Naive thymus-derived CD8-positive, alpha-beta T cell (primary cell): ENCODE measurements at regions not wholly inside any gene's neighbourhood (a gene's known extent, or its start where the extent isn't known, plus 50 kb on each side); places are given as distances from the start of the nearest gene placed in this dataset.

Experiments
- ATAC-seq, 2 donors: fragments of 150-1000 bp; cut with Tn5 transposase in 1 of 2; sonication (Bioruptor Pico), chemical (Tn5 transposase) in 1 of 2; 1 replicate in 1 of 2; 2 replicates in 1 of 2; pipeline ENCODE4 v1.10.0; 2021; ENCODE audit warnings: mild to moderate bottlenecking in 2 of 2, moderate library complexity in 2 of 2
- POLR2A ChIA-PET: fragments of 350-600 bp; sonication (Branson Sonifier 250); formaldehyde crosslinking; loops from one replicate; lab custom pipeline; 2021; ENCODE audit warnings: antibody characterized with exemption; lab: Charles Lee
- DNase-seq, 10 donors: peaks; one replicate each; pipeline versions ENCODE4 v3.0.0 to v3.0.0-alpha.2; 2020 to 2022
- H3K27ac Mint-ChIP-seq, 10 donors: one replicate each; pipeline ENCODE4 v1.8.0; 2020 to 2022; ENCODE audit warnings: mild to moderate bottlenecking in 10 of 10, mixed read lengths in 10 of 10, moderate library complexity in 4 of 10, inconsistent platforms in 1 of 10
- H3K27me3 Mint-ChIP-seq, 5 donors: one replicate each; pipeline ENCODE4 v1.8.0; 2021 to 2022; ENCODE audit warnings: mixed read lengths in 5 of 5
- H3K36me3 Mint-ChIP-seq, 3 donors: one replicate each; pipeline ENCODE4 v1.8.0; 2020 to 2022; ENCODE audit warnings: mixed read lengths in 3 of 3, mild to moderate bottlenecking in 2 of 3, inconsistent platforms in 1 of 3
- H3K4me1 Mint-ChIP-seq, 4 donors: one replicate each; pipeline ENCODE4 v1.8.0; 2021 to 2022; ENCODE audit warnings: mixed read lengths in 4 of 4
- H3K4me3 Mint-ChIP-seq, 10 donors: one replicate each; pipeline ENCODE4 v1.8.0; 2020 to 2022; ENCODE audit warnings: mild to moderate bottlenecking in 10 of 10, mixed read lengths in 10 of 10, moderate library complexity in 6 of 10, inconsistent platforms in 1 of 10
- H3K9me3 Mint-ChIP-seq, 9 donors: one replicate each; pipeline ENCODE4 v1.8.0; 2020 to 2022; ENCODE audit warnings: mixed read lengths in 9 of 9, mild to moderate bottlenecking in 3 of 9, inconsistent platforms in 1 of 9, moderate library complexity in 1 of 9

GRCh38 chr14:76947838-76948184 lies 80.7 kb downstream of the IRF2BPL start:
- Mint-ChIP-seq H3K4me3 (peak overlapping the region in 2 of 10 donors; percentile 42 to 50), H3K9me3 (no peaks in the 10 kb centered on the region), H3K36me3 (no peaks in the 10 kb centered on the region), H3K4me1 (peaks cover 8 to 29% (median 21%) of the 10 kb centered on the region in 4 donors), H3K27me3 (no peaks in the 10 kb centered on the region), H3K27ac (peak overlapping the region in 4 of 10 donors; percentile 19 to 73 (median 33))
- ATAC-seq: no peak
- DNase-seq: no peak
- POLR2A ChIA-PET: interaction anchor here (0.7 to 1.9 kb wide), 17 partner anchors 8 to 148 kb away, joined by 3 to 14 read pairs (median 5); no protein-coding TSS in a partner anchor

GRCh38 chr14:76947078-76947837 lies 81.2 kb downstream of the IRF2BPL start:
- H3K4me1 Mint-ChIP-seq: peaks cover 8 to 33% (median 23%) of the 10 kb centered on the region in 4 donors
- H3K9me3 Mint-ChIP-seq: no peaks in the 10 kb centered on the region
- no peaks in the 10 kb centered on the region for H3K27me3 Mint-ChIP-seq
- ATAC-seq (peak; percentile 97 to 99), DNase-seq (peak; percentile 56 to 87 (median 66))
- POLR2A ChIA-PET: interaction anchor here (0.7 to 1.9 kb wide), 17 partner anchors 9 to 149 kb away, joined by 3 to 14 read pairs (median 5); no protein-coding TSS in a partner anchor
- no peaks in the 10 kb centered on the region for H3K36me3 Mint-ChIP-seq
- H3K27ac Mint-ChIP-seq: peak overlapping the region in 7 of 10 donors; percentile 19 to 92 (median 77)
- H3K4me3 Mint-ChIP-seq: peak overlapping the region in 7 of 10 donors; percentile 28 to 71 (median 50)

- Mint-ChIP-seq H3K4me1 (peaks cover 8 to 33% (median 23%) of the 10 kb centered on the region in 4 donors), H3K36me3 (no peaks in the 10 kb centered on the region), H3K9me3 (no peaks in the 10 kb centered on the region), H3K4me3 (peak overlapping the region in 7 of 10 donors; percentile 28 to 71 (median 50)), H3K27me3 (no peaks in the 10 kb centered on the region), H3K27ac (peak overlapping the region in 6 of 10 donors; percentile 37 to 92 (median 78))
- DNase-seq: no peak
- ATAC-seq: peak in 1 of 2 donors; percentile 6
- POLR2A ChIA-PET: interaction anchor here (1.0 to 1.9 kb wide), 13 partner anchors 9 to 150 kb away, joined by 3 to 14 read pairs (median 5); no protein-coding TSS in a partner anchor
Measured at GRCh38 chr14:76946753-76947077, 81.8 kb downstream of the IRF2BPL start.

- POLR2A ChIA-PET: interaction anchor here (1.2 to 1.6 kb wide), 3 partner anchors 19 to 84 kb away, joined by 3 to 4 read pairs (median 3); no protein-coding TSS in a partner anchor
- Mint-ChIP-seq H3K27me3 (no peaks in the 10 kb centered on the region), H3K9me3 (no peaks in the 10 kb centered on the region), H3K36me3 (no peaks in the 10 kb centered on the region), H3K4me3 (no peak overlapping the region), H3K27ac (peak overlapping the region in 4 of 10 donors; percentile 20 to 62 (median 48)), H3K4me1 (peaks cover 5 to 22% (median 20%) of the 10 kb centered on the region in 4 donors)
- ATAC-seq: no peak
- no peak for DNase-seq
Measured at GRCh38 chr14:76943072-76943471, 85.4 kb downstream of the IRF2BPL start.

GRCh38 chr14:76941946-76942805 lies 86.3 kb downstream of the IRF2BPL start:
- H3K27ac Mint-ChIP-seq: peak overlapping the region in 2 of 10 donors; percentile 15 to 21
- H3K9me3 Mint-ChIP-seq: no peaks in the 10 kb centered on the region
- ATAC-seq: no peak
- H3K4me3 Mint-ChIP-seq: no peak overlapping the region
- H3K4me1 Mint-ChIP-seq: peaks cover 5 to 15% (median 13%) of the 10 kb centered on the region in 4 donors
- no peaks in the 10 kb centered on the region for H3K36me3 Mint-ChIP-seq
- POLR2A ChIA-PET: interaction anchor here (0.5 to 1.3 kb wide), 6 partner anchors 20 to 85 kb away, joined by 3 to 5 read pairs (median 3); no protein-coding TSS in a partner anchor
- no peaks in the 10 kb centered on the region for H3K27me3 Mint-ChIP-seq
- DNase-seq: no peak

- Mint-ChIP-seq H3K36me3 (no peaks in the 10 kb centered on the region), H3K4me1 (peaks cover 1 to 8% (median 7%) of the 10 kb centered on the region in 4 donors), H3K27me3 (no peaks in the 10 kb centered on the region), H3K27ac (peak overlapping the region in 1 of 10 donors; percentile 4), H3K9me3 (no peaks in the 10 kb centered on the region), H3K4me3 (no peak overlapping the region)
- ATAC-seq (no peak), DNase-seq (no peak)
- POLR2A ChIA-PET: interaction anchor here (0.5 to 1.3 kb wide), 3 partner anchors 20 to 86 kb away, joined by 3 to 5 read pairs (median 4); no protein-coding TSS in a partner anchor
Measured at GRCh38 chr14:76941544-76941943, 87.0 kb downstream of the IRF2BPL start.

- no peak overlapping the region for H3K27ac Mint-ChIP-seq
- no peaks in the 10 kb centered on the region for H3K36me3 Mint-ChIP-seq
- DNase-seq (no peak), ATAC-seq (no peak)
- no peaks in the 10 kb centered on the region for H3K27me3 Mint-ChIP-seq
- H3K4me3 Mint-ChIP-seq: no peak overlapping the region
- peaks cover 1 to 6% (median 6%) of the 10 kb centered on the region in 4 donors for H3K4me1 Mint-ChIP-seq
- no peaks in the 10 kb centered on the region for H3K9me3 Mint-ChIP-seq
- POLR2A ChIA-PET: interaction anchor here (1.1 kb wide), 1 partner anchor 105 kb away, joined by 3 read pairs; no protein-coding TSS in a partner anchor
Measured at GRCh38 chr14:76940021-76940760, 88.3 kb downstream of the IRF2BPL start.

GRCh38 chr14:76939015-76939742 lies 89.3 kb downstream of the IRF2BPL start:
- DNase-seq (no peak), ATAC-seq (no peak)
- peaks cover 1 to 7% (median 6%) of the 10 kb centered on the region in 4 donors for H3K4me1 Mint-ChIP-seq
- H3K4me3 Mint-ChIP-seq: no peak overlapping the region
- H3K36me3 Mint-ChIP-seq: no peaks in the 10 kb centered on the region
- POLR2A ChIA-PET: interaction anchor here (0.7 to 1.5 kb wide), 3 partner anchors 18 to 156 kb away, joined by 3 to 4 read pairs (median 3); no protein-coding TSS in a partner anchor
- H3K9me3 Mint-ChIP-seq: no peaks in the 10 kb centered on the region
- no peak overlapping the region for H3K27ac Mint-ChIP-seq
- H3K27me3 Mint-ChIP-seq: no peaks in the 10 kb centered on the region

- Mint-ChIP-seq H3K4me3 (no peak overlapping the region), H3K36me3 (no peaks in the 10 kb centered on the region), H3K9me3 (no peaks in the 10 kb centered on the region), H3K27me3 (no peaks in the 10 kb centered on the region), H3K27ac (no peak overlapping the region), H3K4me1 (peaks cover 5 to 13% (median 9%) of the 10 kb centered on the region in 4 donors)
- DNase-seq (no peak), ATAC-seq (no peak)
- POLR2A ChIA-PET: interaction anchor here (0.7 to 1.5 kb wide), 2 partner anchors 17 to 18 kb away, joined by 3 to 4 read pairs; no protein-coding TSS in a partner anchor
Measured at GRCh38 chr14:76938092-76938500, 90.4 kb downstream of the IRF2BPL start.

GRCh38 chr14:76937181-76938091 lies 91.1 kb downstream of the IRF2BPL start:
- Mint-ChIP-seq H3K4me3 (no peak overlapping the region), H3K27me3 (no peaks in the 10 kb centered on the region), H3K4me1 (peaks cover 7 to 19% (median 11%) of the 10 kb centered on the region in 4 donors), H3K36me3 (no peaks in the 10 kb centered on the region), H3K9me3 (no peaks in the 10 kb centered on the region), H3K27ac (no peak overlapping the region)
- DNase-seq: no peak
- POLR2A ChIA-PET: interaction anchor here (0.7 to 1.5 kb wide), 2 partner anchors 16 to 17 kb away, joined by 3 to 4 read pairs; no protein-coding TSS in a partner anchor
- no peak for ATAC-seq
